ENCODE measurements at regions not wholly inside any gene's neighbourhood (a gene's known extent, or its start where the extent isn't known, plus 50 kb on each side); places are given as distances from the start of the nearest gene placed in this dataset.

DNA sequence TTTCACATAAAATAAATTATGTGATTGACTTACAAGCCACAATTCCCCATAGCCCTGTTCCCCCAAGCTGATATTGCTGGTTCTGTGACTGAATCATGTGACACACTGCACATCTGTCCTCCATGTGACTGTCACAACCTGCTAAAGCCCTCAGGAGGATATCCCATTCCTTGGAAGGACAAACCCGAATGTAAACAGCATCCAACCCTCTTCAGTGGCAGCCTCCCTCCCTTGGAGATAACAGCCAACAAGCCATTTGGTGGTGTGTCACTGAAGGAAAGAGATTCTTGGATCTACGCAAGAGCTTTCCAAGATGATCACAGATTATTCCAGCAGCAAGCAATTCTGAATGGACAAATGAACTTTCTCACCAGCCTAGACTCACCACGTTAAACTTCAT lies 153.9 kb upstream of the TIAM1 start:
- TF ChIP-seq, protein P1, sequence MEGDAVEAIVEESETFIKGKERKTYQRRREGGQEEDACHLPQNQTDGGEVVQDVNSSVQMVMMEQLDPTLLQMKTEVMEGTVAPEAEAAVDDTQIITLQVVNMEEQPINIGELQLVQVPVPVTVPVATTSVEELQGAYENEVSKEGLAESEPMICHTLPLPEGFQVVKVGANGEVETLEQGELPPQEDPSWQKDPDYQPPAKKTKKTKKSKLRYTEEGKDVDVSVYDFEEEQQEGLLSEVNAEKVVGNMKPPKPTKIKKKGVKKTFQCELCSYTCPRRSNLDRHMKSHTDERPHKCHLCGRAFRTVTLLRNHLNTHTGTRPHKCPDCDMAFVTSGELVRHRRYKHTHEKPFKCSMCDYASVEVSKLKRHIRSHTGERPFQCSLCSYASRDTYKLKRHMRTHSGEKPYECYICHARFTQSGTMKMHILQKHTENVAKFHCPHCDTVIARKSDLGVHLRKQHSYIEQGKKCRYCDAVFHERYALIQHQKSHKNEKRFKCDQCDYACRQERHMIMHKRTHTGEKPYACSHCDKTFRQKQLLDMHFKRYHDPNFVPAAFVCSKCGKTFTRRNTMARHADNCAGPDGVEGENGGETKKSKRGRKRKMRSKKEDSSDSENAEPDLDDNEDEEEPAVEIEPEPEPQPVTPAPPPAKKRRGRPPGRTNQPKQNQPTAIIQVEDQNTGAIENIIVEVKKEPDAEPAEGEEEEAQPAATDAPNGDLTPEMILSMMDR (conservative IDR thresholded peaks at IDR 0.05; ENCODE audit: low read length): no peak
- no peak for TF ChIP-seq EZH2phosphoT487 (IDR thresholded peaks at IDR 0.05; ENCODE audit: borderline replicate concordance, low read depth, low read length)
